ENCODE measurements at regions not wholly inside any gene's neighbourhood (a gene's known extent, or its start where the extent isn't known, plus 50 kb on each side); places are given as distances from the start of the nearest gene placed in this dataset.

DNA sequence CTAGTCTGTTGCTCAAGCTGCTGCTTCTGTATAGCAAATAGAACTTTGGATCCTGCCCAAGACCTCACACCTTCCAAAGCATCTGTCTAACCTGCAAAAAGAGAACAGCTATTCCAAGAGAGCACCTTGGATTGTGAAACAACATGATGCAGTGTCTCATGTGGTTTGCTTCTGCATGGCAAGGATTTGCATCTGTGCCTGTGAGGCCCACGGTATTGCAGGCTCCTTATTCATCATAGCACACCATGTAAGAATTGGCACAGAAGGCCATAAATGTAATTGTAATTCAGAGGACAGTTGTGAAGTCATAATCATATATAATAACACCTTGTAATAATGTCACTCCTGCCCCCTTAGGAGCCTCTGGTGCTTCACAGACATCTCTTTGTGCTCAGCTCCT is 147.1 kb downstream of the ZNF674 start:
- ChIA-PET POLR2A (interaction anchor here (0.6 kb wide), 1 partner anchor 1096 kb away, joined by 4 read pairs; no protein-coding TSS in a partner anchor), CTCF (no interaction called here)
- Histone ChIP-seq H3K4me1 (ENCODE audit: control insufficient read depth, insufficient read depth, low read length) (no peaks in the 10 kb centered on the region), H3K27me3 (ENCODE audit: control insufficient read depth, insufficient read depth, low read length) (no peaks in the 10 kb centered on the region), H3K9me3 (ENCODE audit: control insufficient read depth, insufficient read depth, low read depth, low read length) (no peaks in the 10 kb centered on the region), H3K4me3 (ENCODE audit: low read depth in 2 of 2, low read length in 2 of 2) (no peak overlapping the region), H3K27ac (ENCODE audit: low read length) (no peak overlapping the region), H3K36me3 (ENCODE audit: control insufficient read depth, insufficient read depth, low read length) (no peaks in the 10 kb centered on the region)
- in situ Hi-C loops (cut with HindIII; ENCODE audit: low pct_unique_long_range_greater_than_20kb, low sequenced_read_pairs) = no loop called here
- DNase-seq (ENCODE audit: low read depth, low spot score) (no peak), ATAC-seq (no peak)
- no peak for TF ChIP-seq TCF7L2 (IDR thresholded peaks at IDR 0.05; ENCODE audit: low read depth, low read length)
- no peak for TF ChIP-seq REST (IDR thresholded peaks at IDR 0.05; ENCODE audit: insufficient read depth in 1 of 2, low read depth in 2 of 2, low read length in 1 of 2)
- TF ChIP-seq, protein P1, sequence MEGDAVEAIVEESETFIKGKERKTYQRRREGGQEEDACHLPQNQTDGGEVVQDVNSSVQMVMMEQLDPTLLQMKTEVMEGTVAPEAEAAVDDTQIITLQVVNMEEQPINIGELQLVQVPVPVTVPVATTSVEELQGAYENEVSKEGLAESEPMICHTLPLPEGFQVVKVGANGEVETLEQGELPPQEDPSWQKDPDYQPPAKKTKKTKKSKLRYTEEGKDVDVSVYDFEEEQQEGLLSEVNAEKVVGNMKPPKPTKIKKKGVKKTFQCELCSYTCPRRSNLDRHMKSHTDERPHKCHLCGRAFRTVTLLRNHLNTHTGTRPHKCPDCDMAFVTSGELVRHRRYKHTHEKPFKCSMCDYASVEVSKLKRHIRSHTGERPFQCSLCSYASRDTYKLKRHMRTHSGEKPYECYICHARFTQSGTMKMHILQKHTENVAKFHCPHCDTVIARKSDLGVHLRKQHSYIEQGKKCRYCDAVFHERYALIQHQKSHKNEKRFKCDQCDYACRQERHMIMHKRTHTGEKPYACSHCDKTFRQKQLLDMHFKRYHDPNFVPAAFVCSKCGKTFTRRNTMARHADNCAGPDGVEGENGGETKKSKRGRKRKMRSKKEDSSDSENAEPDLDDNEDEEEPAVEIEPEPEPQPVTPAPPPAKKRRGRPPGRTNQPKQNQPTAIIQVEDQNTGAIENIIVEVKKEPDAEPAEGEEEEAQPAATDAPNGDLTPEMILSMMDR (IDR thresholded peaks at IDR 0.05) = no peak
- no peak for TF ChIP-seq SIN3A (IDR thresholded peaks at IDR 0.05; ENCODE audit: borderline replicate concordance, insufficient read depth, low read depth, low read length)
- no peak for TF ChIP-seq POLR2AphosphoS5 (IDR thresholded peaks at IDR 0.05; ENCODE audit: low read depth, low read length)
- intact Hi-C loops (cut with micrococcal nuclease; ENCODE audit: unreplicated experiment) = no loop called here
- no TSS peak for BruUV-seq (replicated peaks)

DNA sequence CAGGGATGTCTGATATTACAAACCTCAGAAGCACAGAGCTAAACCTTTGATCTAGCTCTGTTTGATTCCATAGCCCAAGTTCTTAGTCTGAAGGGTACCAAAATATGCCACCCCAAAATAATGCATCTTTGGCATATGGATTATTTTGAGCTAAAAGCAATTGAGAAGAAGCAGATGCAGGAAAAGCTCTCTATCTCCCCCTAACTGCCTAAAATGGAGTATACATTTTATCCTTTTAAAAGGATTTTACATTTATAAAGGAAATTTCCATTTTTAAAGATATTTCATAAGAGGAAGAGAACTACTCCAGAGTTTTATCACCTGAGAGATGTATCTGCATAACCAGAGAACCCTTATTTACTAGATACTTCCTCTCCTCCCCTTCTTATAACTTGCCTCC is 158.7 kb downstream of the ZNF674 start:
- TF ChIP-seq POLR2AphosphoS5 (IDR thresholded peaks at IDR 0.05; ENCODE audit: low read depth, low read length) = no peak
- TF ChIP-seq, protein P1 (IDR thresholded peaks at IDR 0.05) = peak; percentile 62; the same call in 1 of the 2 replicates
- no peaks in the 10 kb centered on the region for H3K9me3 ChIP-seq (ENCODE audit: control insufficient read depth, insufficient read depth, low read depth, low read length)
- POLR2A ChIA-PET = no interaction called here
- H3K4me3 ChIP-seq (ENCODE audit: low read depth in 2 of 2, low read length in 2 of 2) = no peak overlapping the region
- no peaks in the 10 kb centered on the region for H3K4me1 ChIP-seq (ENCODE audit: control insufficient read depth, insufficient read depth, low read length)
- H3K27me3 ChIP-seq (ENCODE audit: control insufficient read depth, insufficient read depth, low read length) = no peaks in the 10 kb centered on the region
- BruUV-seq (replicated peaks) = no TSS peak
- in situ Hi-C loops (cut with HindIII; ENCODE audit: low pct_unique_long_range_greater_than_20kb, low sequenced_read_pairs) = no loop called here
- no peak for ATAC-seq
- H3K36me3 ChIP-seq (ENCODE audit: control insufficient read depth, insufficient read depth, low read length) = no peaks in the 10 kb centered on the region
- intact Hi-C loops (cut with micrococcal nuclease; ENCODE audit: unreplicated experiment) = no loop called here
- DNase-seq (ENCODE audit: low read depth, low spot score) = no peak
- CTCF ChIA-PET = interaction anchor here (0.6 to 1.0 kb wide), 3 partner anchors 10 to 60 kb away, joined by 3 read pairs; no protein-coding TSS in a partner anchor
- H3K27ac ChIP-seq (ENCODE audit: low read length) = no peak overlapping the region

Data from Panc1 (cell line).